ENCODE measurements at regions not wholly inside any gene's neighbourhood (a gene's known extent, or its start where the extent isn't known, plus 50 kb on each side); places are given as distances from the start of the nearest gene placed in this dataset.

DNA sequence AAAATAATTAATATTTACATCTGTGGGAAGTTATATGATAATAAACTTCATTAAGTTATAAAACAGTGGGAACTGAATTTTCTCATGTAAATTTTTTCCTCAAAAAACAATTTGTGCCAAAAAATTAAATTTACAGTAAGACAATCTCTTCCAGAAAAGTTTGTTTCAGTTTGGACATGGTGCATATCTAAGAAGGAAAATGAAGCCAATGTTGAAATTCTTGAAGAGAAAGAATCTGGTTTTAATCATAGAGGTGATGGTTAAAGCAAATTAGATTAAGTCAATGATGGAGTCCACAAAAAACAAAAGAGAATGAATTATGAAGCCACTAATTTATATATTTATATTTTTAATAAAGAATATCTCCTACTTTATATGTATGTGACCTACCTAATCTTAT lies 457.2 kb upstream of the SLITRK1 start:
- no peaks in the 10 kb centered on the region for H3K9me3 ChIP-seq
- Mint-ChIP-seq H3K36me3 (no peaks in the 10 kb centered on the region), H3K27ac (no peak overlapping the region), H3K4me1 (no peaks in the 10 kb centered on the region), H3K9me3 (no peaks in the 10 kb centered on the region), H3K27me3 (no peaks in the 10 kb centered on the region), H3K4me3 (no peak overlapping the region)
- no peak overlapping the region for H3K27ac ChIP-seq (ENCODE audit: low read length)
- peaks cover 0 to 6% of the 10 kb centered on the region in 2 experiments for H3K27me3 ChIP-seq (replicated peaks in 1 of 2; ENCODE audit: control insufficient read depth in 2 of 2, extremely low read depth in 1 of 2, insufficient read depth in 2 of 2, low read length in 1 of 2)
- no peaks in the 10 kb centered on the region for H3K4me1 ChIP-seq (ENCODE audit: control insufficient read depth in 1 of 2, extremely low read depth in 1 of 2, insufficient read depth in 2 of 2, low read length in 2 of 2)
- no peak overlapping the region for H3K4me3 ChIP-seq (ENCODE audit: control insufficient read depth in 1 of 2, extremely low read depth in 1 of 2, low read length in 1 of 2)
- ChIA-PET CTCF (interaction anchor here in 1 of 2 donors (0.7 kb wide), 1 partner anchor 367 kb away, joined by 5 read pairs; no protein-coding TSS in a partner anchor), POLR2A (no interaction called here)
- H3K36me3 ChIP-seq (ENCODE audit: control insufficient read depth in 2 of 2, extremely low read depth in 1 of 2, insufficient read depth in 1 of 2, low read length in 1 of 2), result no peaks in the 10 kb centered on the region
- DNase-seq (no peak), ATAC-seq (replicated peaks in 1 of 4) (no peak)

DNA sequence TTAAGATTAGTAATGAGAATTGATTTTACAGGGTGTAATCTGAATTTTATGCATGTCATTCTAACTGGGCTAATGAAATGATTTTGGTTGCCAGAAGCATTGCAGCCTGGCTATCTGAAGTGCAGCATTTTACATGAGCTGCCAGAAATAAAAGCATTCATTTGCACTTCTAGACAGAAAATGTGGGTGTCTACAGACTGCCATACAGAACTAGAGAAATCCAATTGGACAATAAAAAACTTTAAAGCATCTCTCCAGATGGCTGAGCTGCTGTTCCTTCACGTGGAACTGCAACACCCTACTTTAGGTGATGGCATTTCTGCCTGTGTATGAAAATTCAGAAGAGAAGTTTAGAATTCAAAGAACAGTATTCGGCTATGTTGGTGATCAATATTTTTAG lies 450.1 kb upstream of the SLITRK1 start:
- WGBS (ENCODE audit: insufficient coverage), result no CpG with 5 or more reads among the region's 2 CpGs
- no peaks in the 10 kb centered on the region for H3K27me3 Mint-ChIP-seq
- no peak overlapping the region for H3K27ac Mint-ChIP-seq
- no peaks in the 10 kb centered on the region for H3K36me3 Mint-ChIP-seq
- peaks cover 0 to 2% of the 10 kb centered on the region in 2 experiments for H3K27me3 ChIP-seq (replicated peaks in 1 of 2; ENCODE audit: control insufficient read depth in 2 of 2, extremely low read depth in 1 of 2, insufficient read depth in 2 of 2, low read length in 1 of 2)
- no peaks in the 10 kb centered on the region for H3K4me1 Mint-ChIP-seq
- ChIA-PET POLR2A (no interaction called here), CTCF (no interaction called here)
- DNase-seq (no peak), ATAC-seq (replicated peaks in 1 of 4) (no peak)
- H3K9me3 Mint-ChIP-seq, result no peaks in the 10 kb centered on the region
- H3K4me1 ChIP-seq (ENCODE audit: control insufficient read depth in 1 of 2, extremely low read depth in 1 of 2, insufficient read depth in 2 of 2, low read length in 2 of 2), result no peaks in the 10 kb centered on the region
- no peaks in the 10 kb centered on the region for H3K9me3 ChIP-seq
- no peak overlapping the region for H3K4me3 Mint-ChIP-seq
- H3K36me3 ChIP-seq (ENCODE audit: control insufficient read depth in 2 of 2, extremely low read depth in 1 of 2, insufficient read depth in 1 of 2, low read length in 1 of 2), result no peaks in the 10 kb centered on the region
- H3K27ac ChIP-seq (ENCODE audit: low read length), result no peak overlapping the region
- no peak overlapping the region for H3K4me3 ChIP-seq (ENCODE audit: control insufficient read depth in 1 of 2, extremely low read depth in 1 of 2, low read length in 1 of 2)

DNA sequence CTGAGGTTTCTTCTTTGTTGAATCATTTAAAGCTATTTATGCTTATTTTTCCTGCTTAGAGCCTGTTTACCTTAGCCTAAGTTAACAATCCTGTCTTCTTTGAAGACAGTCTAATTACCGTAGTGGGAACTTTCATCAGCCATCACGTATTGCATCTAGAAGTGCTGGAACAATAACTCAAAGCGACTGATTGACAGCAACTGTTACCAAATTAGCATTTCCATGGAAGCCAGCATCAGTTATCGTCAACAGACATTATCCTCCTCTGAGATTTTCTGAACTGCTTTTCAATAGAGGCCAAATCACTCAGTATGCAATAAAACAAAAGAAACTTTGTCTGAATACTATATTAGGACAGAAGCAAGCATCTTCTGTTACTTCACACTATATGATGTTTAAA lies 433.3 kb upstream of the SLITRK1 start:
- no peak overlapping the region for H3K27ac Mint-ChIP-seq
- H3K36me3 ChIP-seq (ENCODE audit: control insufficient read depth in 2 of 2, extremely low read depth in 1 of 2, insufficient read depth in 1 of 2, low read length in 1 of 2), result no peaks in the 10 kb centered on the region
- no peaks in the 10 kb centered on the region for H3K36me3 Mint-ChIP-seq
- ATAC-seq (replicated peaks in 1 of 4) (no peak), DNase-seq (no peak)
- ChIA-PET CTCF (no interaction called here), POLR2A (no interaction called here)
- no peaks in the 10 kb centered on the region for H3K27me3 ChIP-seq (replicated peaks in 1 of 2; ENCODE audit: control insufficient read depth in 2 of 2, extremely low read depth in 1 of 2, insufficient read depth in 2 of 2, low read length in 1 of 2)
- no peak overlapping the region for H3K4me3 Mint-ChIP-seq
- H3K27ac ChIP-seq (ENCODE audit: low read length), result no peak overlapping the region
- no peaks in the 10 kb centered on the region for H3K9me3 Mint-ChIP-seq
- no peaks in the 10 kb centered on the region for H3K27me3 Mint-ChIP-seq
- no peak overlapping the region for H3K4me3 ChIP-seq (ENCODE audit: control insufficient read depth in 1 of 2, extremely low read depth in 1 of 2, low read length in 1 of 2)
- no peaks in the 10 kb centered on the region for H3K4me1 ChIP-seq (ENCODE audit: control insufficient read depth in 1 of 2, extremely low read depth in 1 of 2, insufficient read depth in 2 of 2, low read length in 2 of 2)
- H3K4me1 Mint-ChIP-seq, result no peaks in the 10 kb centered on the region
- H3K9me3 ChIP-seq, result no peaks in the 10 kb centered on the region
- 94% methylated on average over 4 of the region's 4 CpGs for WGBS (ENCODE audit: insufficient coverage)

DNA sequence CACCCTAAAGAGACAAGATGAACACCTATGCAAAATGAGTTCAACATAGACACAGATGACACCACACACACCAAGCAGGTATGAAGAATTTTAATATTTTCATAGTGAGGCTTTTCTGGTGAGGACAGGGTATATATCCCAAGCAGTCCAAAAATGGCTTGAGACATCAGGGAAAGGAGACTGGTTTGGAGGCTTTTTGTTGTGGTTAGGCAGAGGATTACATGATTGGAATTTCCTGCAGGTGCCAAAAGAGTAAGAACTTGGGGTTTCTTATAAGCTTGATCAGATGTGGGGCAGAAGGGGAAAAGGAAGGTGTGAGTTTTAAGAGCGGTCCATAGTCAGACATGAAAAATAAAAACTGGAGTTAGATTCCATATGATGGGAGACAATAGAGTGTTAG lies 420.8 kb upstream of the SLITRK1 start:
- DNase-seq (no peak), ATAC-seq (replicated peaks in 1 of 4) (no peak)
- Mint-ChIP-seq H3K4me3 (no peak overlapping the region), H3K27ac (no peak overlapping the region), H3K9me3 (peaks cover 0 to 3% (median 3%) of the 10 kb centered on the region in 3 donors), H3K4me1 (no peaks in the 10 kb centered on the region), H3K36me3 (no peaks in the 10 kb centered on the region), H3K27me3 (no peaks in the 10 kb centered on the region)
- no peaks in the 10 kb centered on the region for H3K9me3 ChIP-seq
- H3K27me3 ChIP-seq (replicated peaks in 1 of 2; ENCODE audit: control insufficient read depth in 2 of 2, extremely low read depth in 1 of 2, insufficient read depth in 2 of 2, low read length in 1 of 2), result no peaks in the 10 kb centered on the region
- no peaks in the 10 kb centered on the region for H3K36me3 ChIP-seq (ENCODE audit: control insufficient read depth in 2 of 2, extremely low read depth in 1 of 2, insufficient read depth in 1 of 2, low read length in 1 of 2)
- H3K27ac ChIP-seq (ENCODE audit: low read length), result no peak overlapping the region
- no peaks in the 10 kb centered on the region for H3K4me1 ChIP-seq (ENCODE audit: control insufficient read depth in 1 of 2, extremely low read depth in 1 of 2, insufficient read depth in 2 of 2, low read length in 2 of 2)
- no CpG with 5 or more reads among the region's 1 CpG for WGBS (ENCODE audit: insufficient coverage)
- ChIA-PET CTCF (no interaction called here), POLR2A (no interaction called here)
- H3K4me3 ChIP-seq (ENCODE audit: control insufficient read depth in 1 of 2, extremely low read depth in 1 of 2, low read length in 1 of 2), result no peak overlapping the region

DNA sequence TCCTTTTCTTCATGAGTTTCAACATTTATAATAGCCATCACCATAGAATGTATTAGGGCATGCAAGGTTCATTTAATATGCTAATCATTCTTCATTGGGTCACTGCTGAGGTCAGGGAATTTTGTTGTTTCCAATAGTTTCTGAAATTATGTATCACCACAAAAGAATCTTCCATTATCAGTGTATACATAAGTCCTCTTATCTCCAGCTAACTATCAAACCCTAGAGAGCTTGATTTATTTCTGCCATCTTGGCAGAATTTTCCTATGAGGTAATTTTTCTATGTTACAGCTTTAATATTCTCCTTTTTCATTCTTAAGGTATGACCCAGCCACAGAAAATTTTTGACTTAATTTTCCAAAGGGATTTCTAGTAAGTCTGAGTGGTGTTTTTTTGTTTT lies 415.0 kb upstream of the SLITRK1 start:
- H3K36me3 ChIP-seq (ENCODE audit: control insufficient read depth in 2 of 2, extremely low read depth in 1 of 2, insufficient read depth in 1 of 2, low read length in 1 of 2), result no peaks in the 10 kb centered on the region
- no peak overlapping the region for H3K4me3 ChIP-seq (ENCODE audit: control insufficient read depth in 1 of 2, extremely low read depth in 1 of 2, low read length in 1 of 2)
- Mint-ChIP-seq H3K27me3 (no peaks in the 10 kb centered on the region), H3K4me3 (no peak overlapping the region), H3K4me1 (no peaks in the 10 kb centered on the region), H3K27ac (no peak overlapping the region), H3K9me3 (peaks cover 0 to 3% (median 3%) of the 10 kb centered on the region in 3 donors), H3K36me3 (no peaks in the 10 kb centered on the region)
- ChIA-PET CTCF (interaction anchor here in 1 of 2 donors (0.5 kb wide), 1 partner anchor 68 kb away, joined by 5 read pairs; no protein-coding TSS in a partner anchor), POLR2A (no interaction called here)
- no peaks in the 10 kb centered on the region for H3K4me1 ChIP-seq (ENCODE audit: control insufficient read depth in 1 of 2, extremely low read depth in 1 of 2, insufficient read depth in 2 of 2, low read length in 2 of 2)
- no peaks in the 10 kb centered on the region for H3K9me3 ChIP-seq
- H3K27me3 ChIP-seq (replicated peaks in 1 of 2; ENCODE audit: control insufficient read depth in 2 of 2, extremely low read depth in 1 of 2, insufficient read depth in 2 of 2, low read length in 1 of 2), result no peaks in the 10 kb centered on the region
- no peak for DNase-seq
- no peak overlapping the region for H3K27ac ChIP-seq (ENCODE audit: low read length)
- no peak for ATAC-seq (replicated peaks in 1 of 4)

DNA sequence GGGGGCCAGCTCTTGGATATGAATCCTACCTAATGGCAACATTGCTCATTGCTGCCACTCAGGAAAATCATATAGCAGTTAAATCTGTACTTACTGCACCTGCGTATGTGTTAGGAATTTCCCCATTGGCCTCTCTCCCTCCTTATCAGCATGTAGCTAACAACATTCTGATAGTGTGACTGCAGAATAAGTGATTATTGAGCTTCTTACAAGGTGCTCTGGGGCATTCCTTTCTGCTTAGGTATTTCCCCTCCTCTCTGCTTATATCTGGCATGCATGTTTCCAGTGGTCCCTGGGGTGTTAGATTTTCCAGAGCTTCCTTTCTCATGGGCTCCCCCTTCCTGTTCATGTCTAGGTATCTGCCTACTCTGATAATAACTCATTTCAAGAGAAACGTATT lies 414.1 kb upstream of the SLITRK1 start:
- Histone ChIP-seq H3K36me3 (ENCODE audit: control insufficient read depth in 2 of 2, extremely low read depth in 1 of 2, insufficient read depth in 1 of 2, low read length in 1 of 2) (no peaks in the 10 kb centered on the region), H3K27me3 (replicated peaks in 1 of 2; ENCODE audit: control insufficient read depth in 2 of 2, extremely low read depth in 1 of 2, insufficient read depth in 2 of 2, low read length in 1 of 2) (no peaks in the 10 kb centered on the region), H3K4me3 (ENCODE audit: control insufficient read depth in 1 of 2, extremely low read depth in 1 of 2, low read length in 1 of 2) (no peak overlapping the region), H3K4me1 (ENCODE audit: control insufficient read depth in 1 of 2, extremely low read depth in 1 of 2, insufficient read depth in 2 of 2, low read length in 2 of 2) (no peaks in the 10 kb centered on the region), H3K27ac (ENCODE audit: low read length) (no peak overlapping the region), H3K9me3 (no peaks in the 10 kb centered on the region)
- ChIA-PET CTCF (no interaction called here), POLR2A (no interaction called here)
- Mint-ChIP-seq H3K9me3 (peaks cover 0 to 3% (median 3%) of the 10 kb centered on the region in 3 donors), H3K27ac (no peak overlapping the region), H3K4me1 (no peaks in the 10 kb centered on the region), H3K4me3 (no peak overlapping the region), H3K27me3 (no peaks in the 10 kb centered on the region), H3K36me3 (no peaks in the 10 kb centered on the region)
- WGBS (ENCODE audit: insufficient coverage), result no CpG with 5 or more reads among the region's 2 CpGs
- DNase-seq, result no peak
- no peak for ATAC-seq (replicated peaks in 1 of 4)

DNA sequence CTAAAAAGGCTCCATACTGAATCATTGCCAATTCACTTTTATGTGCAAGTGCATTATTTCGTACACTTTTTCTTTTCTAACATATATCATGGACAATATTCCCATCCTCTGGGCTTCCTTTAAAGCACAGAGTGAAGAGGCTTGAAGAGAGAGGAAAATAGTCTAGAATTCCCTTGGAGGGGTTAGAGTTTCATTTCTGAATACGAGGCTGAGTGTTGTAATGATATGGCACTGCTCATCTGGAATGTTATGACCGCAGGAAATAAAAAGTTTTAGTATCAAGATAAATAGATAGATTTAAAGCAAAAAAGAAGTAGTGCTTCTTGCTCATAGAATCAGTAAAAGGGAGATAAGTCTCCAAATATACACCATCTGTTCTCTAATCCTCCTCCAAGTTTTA lies 412.3 kb upstream of the SLITRK1 start:
- POLR2A ChIA-PET, result interaction anchor here in 1 of 2 donors (0.6 kb wide), 1 partner anchor 539 kb away, joined by 3 read pairs; no protein-coding TSS in a partner anchor
- no peaks in the 10 kb centered on the region for H3K9me3 ChIP-seq
- ATAC-seq (replicated peaks in 1 of 4) (no peak), DNase-seq (no peak)
- Mint-ChIP-seq H3K27me3 (no peaks in the 10 kb centered on the region), H3K27ac (no peak overlapping the region), H3K9me3 (peaks cover 0 to 3% (median 3%) of the 10 kb centered on the region in 3 donors), H3K36me3 (no peaks in the 10 kb centered on the region), H3K4me3 (no peak overlapping the region), H3K4me1 (no peaks in the 10 kb centered on the region)
- CTCF ChIA-PET, result interaction anchor here in 1 of 2 donors (0.7 kb wide), 1 partner anchor 404 kb away, joined by 4 read pairs; no protein-coding TSS in a partner anchor
- 60% methylated on average over 1 of the region's 3 CpGs for WGBS (ENCODE audit: insufficient coverage)
- no peak overlapping the region for H3K4me3 ChIP-seq (ENCODE audit: control insufficient read depth in 1 of 2, extremely low read depth in 1 of 2, low read length in 1 of 2)
- H3K27me3 ChIP-seq (replicated peaks in 1 of 2; ENCODE audit: control insufficient read depth in 2 of 2, extremely low read depth in 1 of 2, insufficient read depth in 2 of 2, low read length in 1 of 2), result no peaks in the 10 kb centered on the region
- H3K36me3 ChIP-seq (ENCODE audit: control insufficient read depth in 2 of 2, extremely low read depth in 1 of 2, insufficient read depth in 1 of 2, low read length in 1 of 2), result no peaks in the 10 kb centered on the region
- no peak overlapping the region for H3K27ac ChIP-seq (ENCODE audit: low read length)
- no peaks in the 10 kb centered on the region for H3K4me1 ChIP-seq (ENCODE audit: control insufficient read depth in 1 of 2, extremely low read depth in 1 of 2, insufficient read depth in 2 of 2, low read length in 2 of 2)
